GM19467 (cell line): ENCODE measurements at regions not wholly inside any gene's neighbourhood (a gene's known extent, or its start where the extent isn't known, plus 50 kb on each side); places are given as distances from the start of the nearest gene placed in this dataset.
"Not testable (repeated sequence)": the region's sequence is repeated elsewhere in the genome, so short reads cannot be mapped to it uniquely, and the experiment has no call there.

Source experiments
- ATAC-seq: cut with Tn5 transposase; IDR thresholded peaks from one replicate; pipeline ENCODE4 v1.9.1; 2021; ENCODE audit warnings: mild to moderate bottlenecking, moderate library complexity; ENCODE audit not compliant: unreplicated experiment

- ATAC-seq = not testable (repeated sequence)
These were observed 86.8 kb upstream of the ADORA2B start for GRCh38 chr17:15858082-15858481.

- ATAC-seq = peak; percentile 47
These were observed 84.2 kb upstream of the ADORA2B start for GRCh38 chr17:15860774-15861173.

DNA sequence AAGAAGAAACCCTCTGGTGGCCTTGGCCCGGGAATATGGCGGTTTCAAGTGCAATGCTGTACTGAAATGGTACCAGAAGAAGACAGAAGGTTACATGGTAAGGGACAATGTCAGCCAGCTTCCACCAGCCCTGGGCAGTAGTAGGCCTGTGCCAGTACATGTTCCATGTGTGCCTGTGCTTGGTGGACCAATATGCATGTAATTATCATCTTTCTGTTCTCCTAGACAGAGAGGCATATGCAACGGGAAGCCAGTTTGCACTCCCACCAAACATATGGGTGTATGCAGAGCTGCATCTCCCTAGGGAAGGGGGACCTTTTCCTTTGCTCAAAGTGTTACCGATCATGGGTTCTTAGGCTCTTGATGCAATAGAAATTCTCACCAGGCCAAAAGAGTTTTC lies 80.9 kb upstream of the ADORA2B start:
- not testable (repeated sequence) for ATAC-seq

GRCh38 chr17:15864472-15864871 lies 80.5 kb upstream of the ADORA2B start:
- not testable (repeated sequence) for ATAC-seq

GRCh38 chr17:15866015-15866414 lies 78.9 kb upstream of the ADORA2B start:
- ATAC-seq = not testable (repeated sequence)

DNA sequence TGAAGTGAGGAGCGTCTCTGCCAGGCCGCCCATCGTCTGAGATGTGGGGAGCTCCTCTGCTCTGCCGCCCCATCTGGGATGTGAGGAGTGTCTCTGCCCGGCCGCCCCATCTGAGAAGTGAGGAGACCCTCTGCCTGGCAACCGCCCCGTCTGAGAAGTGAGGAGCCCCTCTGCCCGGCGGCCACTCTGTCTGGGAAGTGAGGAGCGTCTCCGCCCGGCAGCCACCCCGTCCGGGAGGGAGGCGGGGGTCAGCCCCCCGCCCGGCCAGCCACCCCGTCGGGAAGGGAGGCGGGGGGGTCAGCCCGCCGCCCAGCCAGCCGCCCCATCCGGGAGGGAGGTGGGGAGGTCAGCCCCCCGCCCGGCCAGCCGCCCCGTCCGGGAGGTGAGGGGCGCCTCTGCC lies 77.6 kb upstream of the ADORA2B start:
- ATAC-seq = not testable (repeated sequence)

DNA sequence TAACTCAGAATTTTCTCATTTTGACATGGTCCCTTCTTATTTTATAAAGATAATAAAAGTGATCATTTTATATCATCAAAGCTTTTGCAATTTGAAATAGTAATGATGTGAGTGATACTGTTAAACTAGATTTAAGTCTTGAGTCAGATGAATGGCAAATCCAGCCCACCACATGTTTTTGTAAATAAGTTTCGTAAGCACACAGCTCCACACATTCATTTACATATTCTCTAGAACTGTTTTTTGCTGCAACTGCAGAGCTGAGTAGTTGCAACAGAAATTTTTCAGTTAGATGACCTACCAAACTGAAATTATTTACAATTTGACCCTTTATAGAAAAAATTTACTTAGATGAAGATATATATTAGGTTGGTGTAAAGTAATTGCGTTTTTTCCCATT lies 75.1 kb upstream of the ADORA2B start:
- not testable (repeated sequence) for ATAC-seq

- not testable (repeated sequence) for ATAC-seq
These were observed 72.3 kb upstream of the ADORA2B start for GRCh38 chr17:15872677-15873076.

DNA sequence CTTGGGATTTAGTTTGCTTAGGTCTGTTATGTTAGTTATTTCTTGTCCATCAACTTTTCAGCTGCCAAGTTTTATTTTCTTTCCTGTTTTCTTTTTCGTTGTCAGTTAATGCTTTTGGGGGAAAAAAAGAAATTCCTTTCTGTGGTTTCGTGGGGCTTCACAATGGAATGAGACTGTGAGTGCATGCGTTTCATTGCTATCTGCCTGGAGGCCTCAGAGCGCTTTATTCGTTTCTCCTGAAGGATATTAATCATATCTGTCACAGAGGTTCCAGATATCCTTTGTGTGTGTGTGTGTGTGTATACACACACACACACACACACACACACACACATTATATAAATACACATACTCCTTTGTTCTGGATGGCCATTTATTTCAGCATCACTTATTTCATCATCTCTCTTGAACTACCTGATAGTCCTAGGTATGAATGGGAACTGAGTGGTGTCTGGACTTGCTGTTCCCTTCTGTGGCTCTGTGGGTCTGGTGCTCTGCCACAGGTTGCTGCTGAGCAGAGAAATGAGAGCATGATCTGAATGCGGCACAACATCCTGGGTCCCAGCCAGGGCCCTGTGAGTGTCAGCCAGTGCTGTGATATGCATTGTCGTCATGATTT lies 66.9 kb upstream of the ADORA2B start:
- ATAC-seq = not testable (repeated sequence)

DNA sequence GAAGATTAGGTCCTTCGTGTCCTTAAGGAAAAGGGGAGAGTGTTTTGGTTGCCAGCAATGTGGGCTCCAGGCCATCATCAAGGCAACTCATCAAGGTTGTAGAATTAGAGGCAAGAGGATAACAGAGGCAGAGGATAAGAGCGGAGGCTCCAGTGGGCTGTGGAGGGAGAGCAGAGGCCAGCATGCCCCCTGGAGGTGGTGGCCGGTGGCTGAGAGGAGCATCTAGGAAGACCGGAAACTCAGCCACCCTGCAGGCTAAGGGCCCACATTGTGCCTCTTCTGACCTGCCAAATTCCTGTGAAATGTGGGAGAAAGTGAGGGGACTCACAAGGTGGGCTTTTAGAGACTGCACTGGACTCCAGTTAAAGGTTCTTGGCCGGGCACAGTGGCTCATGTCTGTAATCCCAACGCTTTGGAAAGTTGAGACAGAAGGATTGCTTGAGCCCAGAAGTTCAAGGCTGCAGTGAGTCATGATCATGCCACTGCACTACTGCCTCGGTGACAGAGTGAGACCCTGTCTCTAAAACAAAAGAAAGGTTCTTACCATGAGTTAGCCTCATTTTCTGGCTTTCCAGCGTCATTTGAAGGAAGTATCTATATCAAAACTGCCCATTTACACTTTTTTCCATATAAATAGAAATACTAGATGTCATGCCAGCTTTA lies 62.7 kb upstream of the ADORA2B start:
- ATAC-seq = no peak

GRCh38 chr17:15882777-15883176 lies 62.2 kb upstream of the ADORA2B start:
- no peak for ATAC-seq

GRCh38 chr17:15883617-15884111 lies 61.3 kb upstream of the ADORA2B start:
- ATAC-seq = no peak

GRCh38 chr17:15884731-15885130 lies 60.2 kb upstream of the ADORA2B start:
- no peak for ATAC-seq

DNA sequence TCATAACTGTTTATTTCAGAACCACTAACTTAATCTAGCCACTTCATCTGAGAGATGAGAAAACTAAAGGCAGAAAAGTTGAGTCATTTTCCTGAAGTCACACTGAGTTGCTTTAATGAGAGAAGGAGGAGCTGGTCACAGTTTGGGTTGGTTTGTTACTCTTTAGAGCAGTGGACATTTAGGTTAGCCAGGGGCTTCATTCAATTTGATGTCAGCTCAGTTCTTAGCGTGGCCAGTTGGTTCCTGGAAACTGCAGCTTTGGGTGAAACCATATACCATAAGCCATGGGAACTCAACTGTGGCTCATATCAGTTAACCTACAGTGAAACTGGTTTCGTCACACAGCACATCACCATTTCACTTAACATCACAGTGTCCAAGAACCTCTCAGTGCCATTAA lies 59.2 kb upstream of the ADORA2B start:
- ATAC-seq = no peak

GRCh38 chr17:15886221-15886620 lies 58.7 kb upstream of the ADORA2B start:
- ATAC-seq = no peak

DNA sequence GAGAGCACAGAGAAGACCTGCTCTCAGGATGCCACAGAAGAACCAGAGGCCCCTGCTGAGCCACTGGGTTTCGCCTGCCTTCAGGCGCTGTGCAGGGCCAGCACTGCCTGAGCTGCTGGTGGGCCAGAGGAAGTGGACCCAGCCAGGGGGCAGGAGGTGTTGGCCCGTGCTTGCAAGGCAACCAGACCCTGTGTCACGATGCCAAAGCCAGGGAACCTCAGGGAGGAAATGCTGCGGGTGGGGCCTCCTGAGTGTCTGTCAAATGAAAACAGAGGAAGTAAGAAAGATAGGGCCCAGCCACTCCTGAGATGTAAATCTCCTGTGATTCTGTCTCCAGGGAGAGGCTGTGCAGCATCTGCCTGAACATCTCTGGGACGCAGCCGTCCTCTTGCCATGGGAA lies 58.1 kb upstream of the ADORA2B start:
- no peak for ATAC-seq

GRCh38 chr17:15888436-15888835 lies 56.5 kb upstream of the ADORA2B start:
- no peak for ATAC-seq

DNA sequence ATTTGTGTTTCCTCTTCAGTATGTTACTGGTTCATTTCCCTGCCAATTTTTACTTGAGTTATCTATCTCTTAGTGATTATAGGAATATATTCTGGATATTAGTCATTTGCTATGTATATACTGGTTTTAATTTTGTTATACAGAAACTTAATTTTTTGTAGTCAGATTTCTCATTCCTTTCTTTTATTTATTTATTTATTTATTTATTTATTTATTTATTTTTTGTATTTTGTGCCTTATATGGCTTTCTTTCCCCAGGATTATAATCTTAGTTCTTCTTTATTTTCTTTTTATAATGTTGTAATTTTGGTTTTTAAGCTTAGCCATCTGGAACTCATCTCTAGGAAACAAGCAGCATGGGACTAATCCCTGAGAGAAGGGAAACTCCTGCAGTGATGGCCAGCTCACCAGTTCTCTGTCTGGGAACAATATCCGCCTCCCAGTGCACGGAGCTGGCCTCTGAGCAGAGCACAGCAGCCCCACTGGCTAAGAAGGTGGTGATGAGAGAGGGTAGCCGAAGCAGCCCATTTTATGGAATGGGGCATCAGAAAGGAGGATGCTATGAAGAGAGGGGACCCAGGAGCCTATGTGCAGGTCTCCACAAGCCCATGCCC lies 54.5 kb upstream of the ADORA2B start:
- ATAC-seq = no peak

GRCh38 chr17:15891318-15891717 lies 53.6 kb upstream of the ADORA2B start:
- no peak for ATAC-seq

DNA sequence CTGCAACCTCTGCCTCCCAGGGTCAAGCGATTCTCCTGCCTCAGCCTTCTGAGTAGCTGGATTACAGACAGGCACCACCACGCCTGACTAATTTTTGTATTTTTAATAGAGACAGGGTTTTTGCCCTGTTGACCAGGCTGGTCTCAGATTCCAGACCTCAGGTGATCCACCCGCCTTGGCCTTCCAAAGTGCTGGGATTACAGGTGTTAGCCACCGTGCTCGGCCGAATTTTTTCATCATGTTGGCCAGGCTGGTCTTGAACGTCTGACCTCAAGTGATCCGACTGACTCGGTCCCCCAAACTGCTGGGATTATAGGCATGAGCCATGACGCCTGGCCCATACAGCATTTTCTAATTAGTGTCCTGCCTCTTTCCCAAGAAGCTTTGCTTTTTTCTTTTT lies 52.7 kb upstream of the ADORA2B start:
- ATAC-seq = no peak

DNA sequence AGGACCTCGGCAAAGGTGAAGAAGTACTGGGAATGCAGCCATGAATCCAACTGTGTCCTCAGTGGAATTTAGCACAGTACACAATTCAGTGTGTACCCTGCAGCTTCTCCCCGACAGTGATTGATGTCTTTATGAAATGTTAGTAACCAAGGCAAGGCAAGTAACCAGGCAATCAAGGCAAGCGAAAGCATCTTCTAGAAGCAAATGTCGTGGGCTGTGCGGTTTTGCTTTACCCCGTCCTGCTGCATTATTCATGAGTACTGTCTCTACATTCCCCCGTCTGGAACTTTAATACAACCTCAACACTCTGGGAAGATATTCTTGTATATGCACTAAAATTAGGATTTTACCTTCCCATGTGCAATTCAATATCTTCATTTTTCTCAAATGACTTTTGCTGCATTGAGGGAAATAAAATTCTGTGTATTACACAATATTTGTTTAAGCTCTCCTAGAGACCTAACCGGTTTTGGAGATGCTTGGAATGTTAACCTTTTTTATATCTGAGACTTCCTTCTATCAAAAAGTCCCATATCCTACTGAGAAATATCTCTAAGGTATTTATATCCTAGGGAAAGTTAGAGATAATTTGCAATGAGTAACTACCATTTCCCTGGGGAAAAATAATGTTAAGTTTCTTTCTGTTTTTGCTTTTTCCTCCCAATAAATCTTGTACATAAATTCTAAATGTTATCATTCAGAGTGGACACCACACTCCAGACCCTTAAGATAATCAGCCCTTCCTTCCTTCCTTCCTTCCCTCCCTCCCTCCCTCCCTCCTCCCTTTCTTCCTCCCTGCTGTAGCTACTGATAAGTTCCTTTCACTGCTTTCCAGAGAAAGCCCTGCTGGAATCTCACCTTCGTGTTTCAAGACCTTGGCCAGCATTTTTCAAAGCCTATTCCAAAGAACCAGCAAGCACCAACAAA lies 51.9 kb upstream of the ADORA2B start:
- ATAC-seq = no peak
